ENCODE measurements at regions not wholly inside any gene's neighbourhood (a gene's known extent, or its start where the extent isn't known, plus 50 kb on each side); places are given as distances from the start of the nearest gene placed in this dataset.

DNA sequence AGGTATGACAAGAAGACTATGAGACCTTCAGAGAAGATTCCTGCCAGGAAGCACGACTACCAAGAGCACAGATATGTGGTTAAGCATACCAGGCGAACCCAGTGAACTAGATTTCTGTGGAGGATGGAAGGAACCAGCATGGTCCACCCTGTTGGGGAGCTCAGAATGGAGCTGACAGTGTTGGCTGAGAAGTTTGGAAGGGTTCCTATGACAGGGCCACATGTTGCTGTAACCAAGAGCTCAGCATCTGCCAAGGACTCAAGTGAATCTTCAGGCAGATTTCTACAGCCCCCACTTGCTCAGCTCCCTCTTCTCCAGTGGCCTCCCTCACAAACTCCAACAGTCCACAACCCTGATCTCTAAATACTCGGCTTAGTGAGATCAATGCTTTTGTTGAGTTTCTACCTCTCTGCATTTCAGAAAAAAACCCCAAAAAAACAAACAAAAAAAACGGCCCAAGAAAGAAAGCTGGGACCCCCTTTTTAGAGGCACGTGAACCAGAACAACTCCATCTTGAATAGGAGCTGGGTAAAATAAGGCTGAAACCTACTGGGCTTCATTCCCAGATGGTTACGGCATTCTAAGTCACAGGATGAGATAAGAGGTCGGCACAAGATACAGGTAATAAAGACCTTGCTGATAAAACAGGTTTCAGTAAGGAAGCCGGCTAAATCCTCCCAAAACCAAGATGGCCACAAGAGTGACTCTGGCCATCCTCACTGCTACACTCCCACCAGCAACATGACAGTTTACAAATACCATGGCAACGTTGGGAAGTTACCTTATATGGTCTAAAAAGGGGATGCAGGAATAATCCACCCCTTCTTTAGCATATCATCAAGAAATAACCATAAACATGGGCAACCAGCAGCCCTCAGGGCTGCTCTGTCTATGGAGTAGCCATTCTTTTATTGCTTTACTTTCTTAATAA is 691.1 kb downstream of the UQCRFS1 start:
- Histone ChIP-seq H3K4me3 (ENCODE audit: low read length) (no peak overlapping the region), H3K36me3 (ENCODE audit: control insufficient read depth, insufficient read depth, low read length, severe bottlenecking) (no peaks in the 10 kb centered on the region), H3K9me3 (ENCODE audit: control insufficient read depth, low read length) (no peaks in the 10 kb centered on the region), H3K27me3 (replicated peaks; ENCODE audit: control insufficient read depth, insufficient read depth, low read length) (peaks cover 10% of the 10 kb centered on the region), H3K9ac (ENCODE audit: low read length) (no peak overlapping the region), H3K4me1 (ENCODE audit: control insufficient read depth, insufficient read depth, low read length) (no peaks in the 10 kb centered on the region)
- DNase-seq (ENCODE audit: low read depth) = no peak

GRCh38 chr19:28520998-28521568 is 691.9 kb downstream of the UQCRFS1 start:
- H3K9me3 ChIP-seq (ENCODE audit: control insufficient read depth, low read length) = no peaks in the 10 kb centered on the region
- no peak overlapping the region for H3K4me3 ChIP-seq (ENCODE audit: low read length)
- H3K27me3 ChIP-seq (replicated peaks; ENCODE audit: control insufficient read depth, insufficient read depth, low read length) = peaks cover 10% of the 10 kb centered on the region
- no peaks in the 10 kb centered on the region for H3K36me3 ChIP-seq (ENCODE audit: control insufficient read depth, insufficient read depth, low read length, severe bottlenecking)
- no peaks in the 10 kb centered on the region for H3K4me1 ChIP-seq (ENCODE audit: control insufficient read depth, insufficient read depth, low read length)
- DNase-seq (ENCODE audit: low read depth) = no peak
- H3K9ac ChIP-seq (ENCODE audit: low read length) = no peak overlapping the region

DNA sequence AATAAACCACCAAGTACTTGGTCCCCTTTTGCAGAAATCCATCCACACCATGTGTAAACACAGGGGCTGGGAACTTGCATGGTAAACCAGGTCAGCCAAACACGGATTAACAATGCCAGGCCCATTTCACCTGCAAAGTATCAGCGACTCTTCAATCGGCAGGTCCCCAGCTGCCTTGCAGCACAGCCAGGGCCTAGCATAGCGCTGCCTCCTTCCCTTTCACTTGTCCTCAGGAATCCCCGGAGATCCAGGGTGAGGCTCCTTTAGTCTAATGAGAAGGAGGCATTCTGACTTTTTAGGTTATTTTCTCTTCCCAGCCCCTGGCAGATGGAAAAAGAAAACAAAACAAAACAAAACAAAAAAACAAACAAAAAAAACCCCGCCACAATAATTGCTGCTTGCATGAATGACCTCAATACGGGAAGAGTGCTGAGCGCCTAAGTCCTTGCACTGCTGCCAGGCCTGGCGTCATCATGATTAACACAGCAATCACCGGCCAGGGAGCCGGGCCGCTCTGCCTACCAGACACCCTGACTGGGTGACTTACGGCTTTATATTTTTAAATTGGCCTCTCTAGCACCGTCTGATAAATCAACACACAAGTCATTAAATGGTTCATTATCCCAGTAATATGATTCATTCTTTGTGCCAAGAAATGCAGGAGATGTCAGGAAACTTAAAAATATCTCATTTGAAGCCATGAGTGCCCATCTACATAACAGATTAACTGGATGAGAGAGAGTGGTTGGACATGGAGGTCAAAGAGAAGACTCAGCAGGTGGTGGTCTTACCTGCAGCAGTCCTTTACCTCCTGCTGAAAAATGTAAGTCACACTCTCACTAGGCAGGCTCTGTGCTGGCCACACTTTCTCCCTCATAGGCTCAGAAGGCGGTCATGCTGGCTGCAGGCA is 692.7 kb downstream of the UQCRFS1 start:
- peaks cover 10% of the 10 kb centered on the region for H3K27me3 ChIP-seq (replicated peaks; ENCODE audit: control insufficient read depth, insufficient read depth, low read length)
- H3K36me3 ChIP-seq (ENCODE audit: control insufficient read depth, insufficient read depth, low read length, severe bottlenecking) = no peaks in the 10 kb centered on the region
- H3K9me3 ChIP-seq (ENCODE audit: control insufficient read depth, low read length) = no peaks in the 10 kb centered on the region
- no peak for DNase-seq (ENCODE audit: low read depth)
- peaks cover 9% of the 10 kb centered on the region for H3K4me1 ChIP-seq (ENCODE audit: control insufficient read depth, insufficient read depth, low read length)
- H3K4me3 ChIP-seq (ENCODE audit: low read length) = no peak overlapping the region
- H3K9ac ChIP-seq (ENCODE audit: low read length) = no peak overlapping the region

DNA sequence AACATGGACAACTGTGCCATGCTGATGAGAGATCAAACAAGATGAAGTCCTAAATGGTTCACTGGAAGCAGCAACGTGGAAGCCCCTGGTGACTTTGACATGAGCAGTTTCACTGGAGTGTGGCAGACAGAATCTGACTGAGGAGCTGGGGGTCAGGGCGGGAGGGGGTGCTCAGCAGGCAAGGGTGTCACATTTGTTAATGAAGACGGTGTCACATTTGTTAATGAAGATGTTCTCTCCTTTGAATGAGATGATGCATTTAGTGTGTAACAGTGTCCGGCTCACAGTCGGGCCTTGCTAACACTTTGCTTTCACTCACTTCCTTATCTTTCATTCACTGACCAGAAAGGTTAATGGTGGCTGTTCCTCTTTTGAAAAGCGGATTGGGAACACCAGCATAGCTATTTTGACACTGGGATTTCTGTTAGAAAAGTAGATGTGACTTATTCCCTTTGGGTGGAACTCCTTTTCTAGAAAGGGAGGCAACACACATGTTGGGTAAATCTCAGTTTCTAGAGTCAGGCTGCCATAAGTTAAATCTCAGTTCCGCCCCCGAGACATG is 693.7 kb downstream of the UQCRFS1 start:
- H3K4me3 ChIP-seq (ENCODE audit: low read length) = no peak overlapping the region
- peaks cover 7% of the 10 kb centered on the region for H3K27me3 ChIP-seq (replicated peaks; ENCODE audit: control insufficient read depth, insufficient read depth, low read length)
- no peak for DNase-seq (ENCODE audit: low read depth)
- H3K36me3 ChIP-seq (ENCODE audit: control insufficient read depth, insufficient read depth, low read length, severe bottlenecking) = no peaks in the 10 kb centered on the region
- H3K9me3 ChIP-seq (ENCODE audit: control insufficient read depth, low read length) = no peaks in the 10 kb centered on the region
- no peak overlapping the region for H3K9ac ChIP-seq (ENCODE audit: low read length)
- H3K4me1 ChIP-seq (ENCODE audit: control insufficient read depth, insufficient read depth, low read length) = peaks cover 9% of the 10 kb centered on the region

- H3K4me3 ChIP-seq (ENCODE audit: low read length) = no peak overlapping the region
- H3K36me3 ChIP-seq (ENCODE audit: control insufficient read depth, insufficient read depth, low read length, severe bottlenecking) = no peaks in the 10 kb centered on the region
- no peak overlapping the region for H3K9ac ChIP-seq (ENCODE audit: low read length)
- H3K4me1 ChIP-seq (ENCODE audit: control insufficient read depth, insufficient read depth, low read length) = peaks cover 9% of the 10 kb centered on the region
- H3K27me3 ChIP-seq (replicated peaks; ENCODE audit: control insufficient read depth, insufficient read depth, low read length) = peaks cover 16% of the 10 kb centered on the region
- DNase-seq (ENCODE audit: low read depth) = no peak
- no peaks in the 10 kb centered on the region for H3K9me3 ChIP-seq (ENCODE audit: control insufficient read depth, low read length)
These were observed 696.5 kb downstream of the UQCRFS1 start for GRCh38 chr19:28516415-28516872.

GRCh38 chr19:28514166-28514565 is 698.8 kb downstream of the UQCRFS1 start:
- H3K9ac ChIP-seq (ENCODE audit: low read length) = no peak overlapping the region
- H3K27me3 ChIP-seq (replicated peaks; ENCODE audit: control insufficient read depth, insufficient read depth, low read length) = peaks cover 16% of the 10 kb centered on the region
- H3K9me3 ChIP-seq (ENCODE audit: control insufficient read depth, low read length) = no peaks in the 10 kb centered on the region
- H3K4me1 ChIP-seq (ENCODE audit: control insufficient read depth, insufficient read depth, low read length) = peaks cover 9% of the 10 kb centered on the region
- no peaks in the 10 kb centered on the region for H3K36me3 ChIP-seq (ENCODE audit: control insufficient read depth, insufficient read depth, low read length, severe bottlenecking)
- no peak for DNase-seq (ENCODE audit: low read depth)
- no peak overlapping the region for H3K4me3 ChIP-seq (ENCODE audit: low read length)

- peaks cover 9% of the 10 kb centered on the region for H3K4me1 ChIP-seq (ENCODE audit: control insufficient read depth, insufficient read depth, low read length)
- H3K27me3 ChIP-seq (replicated peaks; ENCODE audit: control insufficient read depth, insufficient read depth, low read length) = peaks cover 16% of the 10 kb centered on the region
- no peak for DNase-seq (ENCODE audit: low read depth)
- H3K4me3 ChIP-seq (ENCODE audit: low read length) = no peak overlapping the region
- no peaks in the 10 kb centered on the region for H3K36me3 ChIP-seq (ENCODE audit: control insufficient read depth, insufficient read depth, low read length, severe bottlenecking)
- H3K9ac ChIP-seq (ENCODE audit: low read length) = no peak overlapping the region
- no peaks in the 10 kb centered on the region for H3K9me3 ChIP-seq (ENCODE audit: control insufficient read depth, low read length)
These were observed 701.3 kb downstream of the UQCRFS1 start for GRCh38 chr19:28511655-28512054.

GRCh38 chr19:28509079-28509895 is 703.7 kb downstream of the UQCRFS1 start:
- DNase-seq (ENCODE audit: low read depth) = no peak
- Histone ChIP-seq H3K4me1 (ENCODE audit: control insufficient read depth, insufficient read depth, low read length) (no peaks in the 10 kb centered on the region), H3K9me3 (ENCODE audit: control insufficient read depth, low read length) (no peaks in the 10 kb centered on the region), H3K4me3 (ENCODE audit: low read length) (no peak overlapping the region), H3K27me3 (replicated peaks; ENCODE audit: control insufficient read depth, insufficient read depth, low read length) (peaks cover 20% of the 10 kb centered on the region), H3K36me3 (ENCODE audit: control insufficient read depth, insufficient read depth, low read length, severe bottlenecking) (no peaks in the 10 kb centered on the region), H3K9ac (ENCODE audit: low read length) (no peak overlapping the region)

DNA sequence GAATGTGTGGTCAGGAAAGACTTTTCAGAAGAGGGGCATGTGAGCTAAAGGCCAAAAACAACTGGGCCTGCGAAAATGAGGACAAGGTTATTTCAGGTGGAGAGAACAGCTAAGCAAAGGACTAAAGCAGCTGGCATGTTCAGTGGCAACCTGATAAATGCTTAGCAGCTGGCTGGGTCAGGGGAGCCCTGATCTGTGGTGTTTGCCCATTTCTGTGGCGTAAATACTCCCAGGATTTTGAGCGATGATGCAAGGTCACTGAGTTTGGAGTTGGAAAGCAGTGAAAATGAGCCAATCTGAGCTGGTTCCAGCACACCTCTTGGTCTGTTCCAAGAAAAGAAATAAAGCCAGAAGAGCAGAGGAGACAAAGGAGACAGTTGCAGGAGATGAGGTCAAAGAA is 704.3 kb downstream of the UQCRFS1 start:
- Histone ChIP-seq H3K27me3 (replicated peaks; ENCODE audit: control insufficient read depth, insufficient read depth, low read length) (peaks cover 20% of the 10 kb centered on the region), H3K36me3 (ENCODE audit: control insufficient read depth, insufficient read depth, low read length, severe bottlenecking) (no peaks in the 10 kb centered on the region), H3K4me3 (ENCODE audit: low read length) (no peak overlapping the region), H3K9me3 (ENCODE audit: control insufficient read depth, low read length) (no peaks in the 10 kb centered on the region), H3K4me1 (ENCODE audit: control insufficient read depth, insufficient read depth, low read length) (no peaks in the 10 kb centered on the region), H3K9ac (ENCODE audit: low read length) (no peak overlapping the region)
- no peak for DNase-seq (ENCODE audit: low read depth)

DNA sequence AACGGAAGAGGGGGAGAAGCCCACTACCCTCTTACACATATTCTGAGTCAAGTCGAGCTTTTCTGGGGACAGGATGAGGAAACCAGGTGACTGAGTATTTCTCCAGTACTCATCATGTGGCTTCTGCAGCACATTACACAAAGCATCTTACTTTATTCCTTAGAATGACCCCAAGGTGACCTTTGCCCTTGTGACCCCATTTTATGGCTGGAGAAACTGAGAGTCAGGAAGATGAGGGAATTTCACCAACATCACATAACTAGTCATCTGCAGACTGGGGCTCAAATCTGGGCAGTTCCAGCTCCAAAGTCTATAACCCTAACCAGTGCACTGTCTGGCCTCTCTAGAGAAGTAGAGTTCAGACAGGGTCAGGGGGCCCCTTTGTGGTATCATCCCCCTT is 707.0 kb downstream of the UQCRFS1 start:
- Histone ChIP-seq H3K36me3 (ENCODE audit: control insufficient read depth, insufficient read depth, low read length, severe bottlenecking) (no peaks in the 10 kb centered on the region), H3K27me3 (replicated peaks; ENCODE audit: control insufficient read depth, insufficient read depth, low read length) (peaks cover 12% of the 10 kb centered on the region), H3K4me1 (ENCODE audit: control insufficient read depth, insufficient read depth, low read length) (no peaks in the 10 kb centered on the region), H3K4me3 (ENCODE audit: low read length) (no peak overlapping the region), H3K9ac (ENCODE audit: low read length) (no peak overlapping the region), H3K9me3 (ENCODE audit: control insufficient read depth, low read length) (no peaks in the 10 kb centered on the region)
- DNase-seq (ENCODE audit: low read depth) = no peak

All from adipocyte (in vitro differentiated cells).